GM18867 (cell line): ENCODE measurements at regions not wholly inside any gene's neighbourhood (a gene's known extent, or its start where the extent isn't known, plus 50 kb on each side); places are given as distances from the start of the nearest gene placed in this dataset.
"Not testable (repeated sequence)": the region's sequence is repeated elsewhere in the genome, so short reads cannot be mapped to it uniquely, and the experiment has no call there.

Source experiments
- ATAC-seq: cut with Tn5 transposase; IDR thresholded peaks from one replicate; pipeline ENCODE4 v1.9.1; 2021; ENCODE audit warnings: mild to moderate bottlenecking, moderate library complexity; ENCODE audit not compliant: unreplicated experiment

- no peak for ATAC-seq
Measured at GRCh38 chr6:144471986-144472385, 186.9 kb downstream of the UTRN start.

GRCh38 chr6:144474290-144474689 is 189.2 kb downstream of the UTRN start:
- no peak for ATAC-seq

- no peak for ATAC-seq
Measured at GRCh38 chr6:144474904-144475303, 189.8 kb downstream of the UTRN start.

- ATAC-seq = no peak
Measured at GRCh38 chr6:144475411-144475810, 190.3 kb downstream of the UTRN start.

- ATAC-seq = no peak
Measured at GRCh38 chr6:144476286-144476685, 191.2 kb downstream of the UTRN start.

GRCh38 chr6:144477396-144477795 is 192.3 kb downstream of the UTRN start:
- ATAC-seq = no peak

- no peak for ATAC-seq
Measured at GRCh38 chr6:144477856-144478255, 192.7 kb downstream of the UTRN start.

GRCh38 chr6:144478483-144478882 is 193.3 kb downstream of the UTRN start:
- ATAC-seq = no peak

- ATAC-seq = no peak
Measured at GRCh38 chr6:144479991-144480390, 194.9 kb downstream of the UTRN start.

- no peak for ATAC-seq
Measured at GRCh38 chr6:144480473-144480872, 195.3 kb downstream of the UTRN start.

GRCh38 chr6:144481527-144481926 is 196.4 kb downstream of the UTRN start:
- no peak for ATAC-seq

- ATAC-seq = peak; percentile 78
Measured at GRCh38 chr6:144482142-144482541, 197.0 kb downstream of the UTRN start.

- ATAC-seq = no peak
Measured at GRCh38 chr6:144485531-144485930, 200.4 kb downstream of the UTRN start.

GRCh38 chr6:144488590-144488989 is 203.5 kb downstream of the UTRN start:
- no peak for ATAC-seq

GRCh38 chr6:144493035-144493910 is 208.1 kb downstream of the UTRN start:
- ATAC-seq = no peak

GRCh38 chr6:144495076-144495475 is 209.9 kb downstream of the UTRN start:
- not testable (repeated sequence) for ATAC-seq

GRCh38 chr6:144497650-144498049 is 212.5 kb downstream of the UTRN start:
- ATAC-seq = no peak

- ATAC-seq = no peak
Measured at GRCh38 chr6:144500892-144501291, 215.8 kb downstream of the UTRN start.

- not testable (repeated sequence) for ATAC-seq
Measured at GRCh38 chr6:144505214-144505613, 220.1 kb downstream of the UTRN start.

GRCh38 chr6:144506051-144506450 is 220.9 kb downstream of the UTRN start:
- ATAC-seq = not testable (repeated sequence)

GRCh38 chr6:144507772-144508312 is 222.7 kb downstream of the UTRN start:
- not testable (repeated sequence) for ATAC-seq

GRCh38 chr6:144510859-144511258 is 225.7 kb downstream of the UTRN start:
- no peak for ATAC-seq
